GM12878 (cell line): ENCODE measurements at regions not wholly inside any gene's neighbourhood (a gene's known extent, or its start where the extent isn't known, plus 50 kb on each side); places are given as distances from the start of the nearest gene placed in this dataset.

Experiments used
- ATAC-seq: fragments of 200-7000 bp; cut with Tn5 transposase; 3 replicates; pipeline ENCODE4 v1.9.1; 2020; ENCODE audit warnings: mild to moderate bottlenecking, moderate library complexity
- BruUV-seq: library from RNA; stranded (reverse); fragments of 400-500 nt; replicated peaks from 2 replicates; lab custom pipeline; 2021; lab: Mats Ljungman, UMichigan
- CTCF ChIA-PET: fragments of 300-600 bp; sonication (Branson Sonifier 250); formaldehyde crosslinking; extraction: SDS; loops from one replicate; lab custom pipeline; 2021; ENCODE audit warnings: inconsistent platforms; lab: Yijun Ruan, JAX
- POLR2A ChIA-PET: fragments of 350-600 bp; formaldehyde crosslinking; extraction: SDS; loops from one replicate; lab custom pipeline; 2021; ENCODE audit warnings: inconsistent platforms; lab: Charles Lee
- RAD21 ChIA-PET: fragments of 300-600 bp; sonication (Branson Sonifier 250); formaldehyde crosslinking; loops from one replicate; lab custom pipeline; 2023; ENCODE audit warnings: antibody characterized with exemption; ENCODE audit not compliant: unreplicated experiment; lab: Charles Lee
- SMC1A ChIA-PET: fragments of 300-600 bp; sonication (Branson Sonifier 250); formaldehyde crosslinking; loops from one replicate; lab custom pipeline; 2023; ENCODE audit not compliant: unreplicated experiment, uncharacterized antibody; lab: Charles Lee
- DNase-seq: peaks from one replicate; pipeline ENCODE4 v3.0.0-alpha.2; 2011; ENCODE audit warnings: low read depth, low spot score
- FAIRE-seq: peaks from 3 replicates; lab custom pipeline; 2011; peaks lifted over from hg19 to GRCh38; lab: Jason Lieb, UNC
- H2AFZ ChIP-seq: 2 replicates; pipeline ENCODE4 v1.6.0; 2011; ENCODE audit warnings: low read depth, low read length, control low read depth; ENCODE audit not compliant: control insufficient read depth
- H3K27ac ChIP-seq: 2 replicates; pipeline ENCODE4 v1.5.1; 2011; ENCODE audit warnings: control low read depth; ENCODE audit not compliant: control insufficient read depth, insufficient read depth
- H3K27me3 ChIP-seq, 2 experiments: replicated peaks in 1 of 2; 2 replicates each; pipeline versions ENCODE4 v1.6.0 to v1.6.1; 2011; ENCODE audit warnings: low read length in 1 of 2; ENCODE audit not compliant: control insufficient read depth in 2 of 2, insufficient read depth in 2 of 2
- H3K36me3 ChIP-seq, 2 experiments: 2 replicates each; pipeline ENCODE4 v1.5.1; 2011; ENCODE audit warnings: low read length in 1 of 2; ENCODE audit not compliant: control insufficient read depth in 2 of 2, insufficient read depth in 2 of 2
- H3K4me1 ChIP-seq: 2 replicates; pipeline ENCODE4 v1.6.1; 2011; ENCODE audit warnings: mild to moderate bottlenecking, low read length, moderate library complexity, mixed read lengths; ENCODE audit not compliant: control insufficient read depth, insufficient read depth
- H3K4me2 ChIP-seq: 2 replicates; pipeline ENCODE4 v1.6.0; 2011; ENCODE audit warnings: control low read depth; ENCODE audit not compliant: control insufficient read depth, insufficient read depth
- H3K4me3 ChIP-seq: fragments of 200-600 bp; sonication (generic); 2 replicates; pipeline ENCODE4 v1.5.1; 2016
- H3K79me2 ChIP-seq: 2 replicates; pipeline ENCODE4 v1.6.0; 2011; ENCODE audit warnings: low read length; ENCODE audit not compliant: control insufficient read depth, insufficient read depth
- H3K9ac ChIP-seq: 2 replicates; pipeline ENCODE4 v1.8.0; 2011; ENCODE audit warnings: low read length, control low read depth, mixed read lengths; ENCODE audit not compliant: control insufficient read depth, insufficient read depth
- H3K9me3 ChIP-seq: replicated peaks from 3 replicates; pipeline ENCODE4 v1.5.1; 2011; ENCODE audit warnings: mild to moderate bottlenecking, low read length; ENCODE audit not compliant: control insufficient read depth, insufficient read depth
- H4K20me1 ChIP-seq: 2 replicates; pipeline ENCODE4 v1.6.0; 2011; ENCODE audit not compliant: control insufficient read depth, insufficient read depth
- BMI1 ChIP-seq: fragments of 450-650 bp; IDR thresholded peaks from 2 replicates; pipeline ENCODE4 v1.6.1; 2016; ENCODE audit warnings: mild to moderate bottlenecking, moderate library complexity, borderline replicate concordance
- EP300 ChIP-seq, 2 experiments: fragments of 150-350 bp in 1 of 2; IDR thresholded peaks; 2 replicates each; pipeline ENCODE4 v1.6.1; 2011 to 2012; ENCODE audit warnings: low read depth in 2 of 2, low read length in 2 of 2, borderline replicate concordance in 1 of 2, improper control_type of control experiment in 1 of 2, inconsistent platforms in 1 of 2; ENCODE audit not compliant: control insufficient read depth in 1 of 2
- EZH2 ChIP-seq: IDR thresholded peaks from 2 replicates; pipeline ENCODE4 v1.6.1; 2012; ENCODE audit warnings: low read depth, mild to moderate bottlenecking, control low read depth, inconsistent platforms, low read length, borderline replicate concordance; ENCODE audit not compliant: control insufficient read depth
- FOXM1 ChIP-seq: IDR thresholded peaks from 2 replicates; pipeline ENCODE4 v1.6.1; 2012; ENCODE audit warnings: low read depth, mild to moderate bottlenecking, inconsistent platforms, low read length, moderate library complexity
- HSF1 ChIP-seq: fragments of 150-350 bp; IDR thresholded peaks from 2 replicates; pipeline ENCODE4 v1.6.1; 2014; ENCODE audit warnings: mild to moderate bottlenecking, low read depth, low read length
- RAD21 ChIP-seq: IDR thresholded peaks from 2 replicates; pipeline ENCODE4 v1.6.1; 2011; ENCODE audit warnings: mild to moderate bottlenecking, low read depth, low read length, moderate library complexity; ENCODE audit not compliant: insufficient read depth
- RELA ChIP-seq: fragments of 450-650 bp; IDR thresholded peaks from 2 replicates; pipeline ENCODE4 v1.8.0; 2014; ENCODE audit warnings: borderline replicate concordance; ENCODE audit not compliant: partially characterized antibody
- SKIL ChIP-seq: fragments of 450-650 bp; IDR thresholded peaks from 2 replicates; pipeline ENCODE4 v1.6.1; 2017; ENCODE audit warnings: mild to moderate bottlenecking, low read depth, inconsistent platforms; ENCODE audit not compliant: poor library complexity, severe bottlenecking
- SMARCA5 ChIP-seq: fragments of 450-650 bp; IDR thresholded peaks from 2 replicates; pipeline ENCODE4 v1.6.1; 2017; ENCODE audit warnings: mild to moderate bottlenecking
- ZBTB11 ChIP-seq: fragments of 450-650 bp; formaldehyde crosslinking; IDR thresholded peaks from 2 replicates; pipeline ENCODE4 v1.5.0; 2022; ENCODE audit warnings: mild to moderate bottlenecking, missing genetic modification characterization
- ZBTB4 ChIP-seq: fragments of 450-650 bp; formaldehyde crosslinking; IDR thresholded peaks from 2 replicates; pipeline ENCODE4 v1.4.0; 2022; ENCODE audit warnings: mild to moderate bottlenecking, moderate library complexity
- WGBS: methylation state at CpG from one replicate; pipeline ENCODE4 v1.1.6; 2016; ENCODE audit warnings: low lambda C conversion rate; ENCODE audit not compliant: insufficient replicate concordance, insufficient coverage; ENCODE audit errors: missing lambda C conversion rate; 5-methylcytosine and 5-hydroxymethylcytosine counted together
- in situ Hi-C: fragments of 300-500 bp; cut with MboI; formaldehyde crosslinking; loops from 9 replicates; pipeline ENCODE4 v1.14.3; 2018; ENCODE audit warnings: mixed read lengths
- intact Hi-C: fragments of 100-400 bp; cut with micrococcal nuclease; formaldehyde crosslinking; loops from one replicate; pipeline ENCODE4 v1.14.2; 2022; ENCODE audit not compliant: unreplicated experiment

- no peak for TF ChIP-seq HSF1
- TF ChIP-seq, all 136 proteins: peak for 0
Measured at GRCh38 chr10:113977174-113977573, 66.5 kb upstream of the ADRB1 start (continued).

GRCh38 chr10:113978802-113979201, 64.9 kb upstream of the ADRB1 start:
- BruUV-seq: no TSS peak
- Histone ChIP-seq H4K20me1 (no peaks in the 10 kb centered on the region), H3K4me2 (no peak overlapping the region), H3K9me3 (no peaks in the 10 kb centered on the region; the same call in 2 of the 3 replicates), H3K36me3 (no peaks in the 10 kb centered on the region), H3K27ac (no peak overlapping the region), H3K4me3 (no peak overlapping the region), H2AFZ (no peak overlapping the region), H3K9ac (no peak overlapping the region), H3K27me3 (no peaks in the 10 kb centered on the region), H3K4me1 (peaks cover 19% of the 10 kb centered on the region), H3K79me2 (no peaks in the 10 kb centered on the region)
- FAIRE-seq: no peak
- no peak for DNase-seq
- RAD21 ChIA-PET: no interaction called here
- intact Hi-C loops (no loop called here), in situ Hi-C loops (no loop called here)
- CTCF ChIA-PET: no interaction called here
- ATAC-seq: no peak
- WGBS: 88% methylated on average over 9 of the region's 9 CpGs
- POLR2A ChIA-PET: no interaction called here
- SMC1A ChIA-PET: interaction anchor here (2.9 kb wide), 1 partner anchor 11 kb away, joined by 7 read pairs; no protein-coding TSS in a partner anchor
- TF ChIP-seq SKIL (no peak), EP300 (IDR thresholded peaks at IDR 0.05; ENCODE audit: borderline replicate concordance in 1 of 2, control insufficient read depth in 1 of 2, low read depth in 2 of 2, low read length in 2 of 2) (no peak), FOXM1 (no peak), RELA (no peak), ZBTB11 (CRISPR knock-in tag) (no peak), BMI1 (no peak), SMARCA5 (no peak), RAD21 (no peak), EZH2 (no peak), ZBTB4 (CRISPR knock-in tag) (no peak)
